Mammary epithelial cell (primary cell): ENCODE measurements at regions not wholly inside any gene's neighbourhood (a gene's known extent, or its start where the extent isn't known, plus 50 kb on each side); places are given as distances from the start of the nearest gene placed in this dataset.

Experiments used
- EZH2 ChIP-seq: IDR thresholded peaks from 2 replicates; pipeline ENCODE4 v1.6.1; 2012; ENCODE audit warnings: low read length, inconsistent platforms, borderline replicate concordance
- TF ChIP-seq, protein P1 (sequence below), 2 donors: IDR thresholded peaks in 1 of 2; conservative IDR thresholded peaks in 1 of 2; 2 replicates each; pipeline ENCODE4 v1.5.1; 2011 to 2012; ENCODE audit warnings: inconsistent platforms in 2 of 2, low read length in 2 of 2, mild to moderate bottlenecking in 2 of 2, control low read depth in 1 of 2, low read depth in 1 of 2; ENCODE audit not compliant: insufficient read depth in 1 of 2; ENCODE audit errors: extremely low read depth in 1 of 2

DNA sequence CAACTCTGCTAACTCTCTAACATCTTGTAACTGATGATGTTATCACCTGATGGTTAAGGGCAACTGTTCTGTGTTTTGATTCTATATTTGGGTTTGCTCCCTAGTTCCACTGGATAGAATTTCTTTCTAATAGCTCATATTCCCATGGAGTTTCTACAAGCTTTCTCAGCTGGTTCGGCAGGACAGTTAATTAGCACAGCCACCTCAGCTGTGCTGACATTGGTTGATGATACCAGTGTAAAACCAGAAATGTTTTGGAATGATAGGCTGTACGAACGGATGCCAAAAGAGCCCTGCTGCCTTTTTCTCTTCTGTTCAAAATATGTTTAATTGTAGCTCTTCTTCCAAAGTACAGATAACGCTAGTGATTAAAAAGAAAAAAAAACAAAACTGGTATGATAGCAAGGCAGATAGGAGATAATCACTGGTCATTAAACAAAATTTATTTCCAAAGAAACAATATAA, 440.5 kb upstream of the ZNF608 start:
- no peak for TF ChIP-seq EZH2
- TF ChIP-seq, protein P1, sequence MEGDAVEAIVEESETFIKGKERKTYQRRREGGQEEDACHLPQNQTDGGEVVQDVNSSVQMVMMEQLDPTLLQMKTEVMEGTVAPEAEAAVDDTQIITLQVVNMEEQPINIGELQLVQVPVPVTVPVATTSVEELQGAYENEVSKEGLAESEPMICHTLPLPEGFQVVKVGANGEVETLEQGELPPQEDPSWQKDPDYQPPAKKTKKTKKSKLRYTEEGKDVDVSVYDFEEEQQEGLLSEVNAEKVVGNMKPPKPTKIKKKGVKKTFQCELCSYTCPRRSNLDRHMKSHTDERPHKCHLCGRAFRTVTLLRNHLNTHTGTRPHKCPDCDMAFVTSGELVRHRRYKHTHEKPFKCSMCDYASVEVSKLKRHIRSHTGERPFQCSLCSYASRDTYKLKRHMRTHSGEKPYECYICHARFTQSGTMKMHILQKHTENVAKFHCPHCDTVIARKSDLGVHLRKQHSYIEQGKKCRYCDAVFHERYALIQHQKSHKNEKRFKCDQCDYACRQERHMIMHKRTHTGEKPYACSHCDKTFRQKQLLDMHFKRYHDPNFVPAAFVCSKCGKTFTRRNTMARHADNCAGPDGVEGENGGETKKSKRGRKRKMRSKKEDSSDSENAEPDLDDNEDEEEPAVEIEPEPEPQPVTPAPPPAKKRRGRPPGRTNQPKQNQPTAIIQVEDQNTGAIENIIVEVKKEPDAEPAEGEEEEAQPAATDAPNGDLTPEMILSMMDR (conservative IDR thresholded peaks at IDR 0.05 in 1 of 2, IDR thresholded peaks at IDR 0.05 in 1 of 2; ENCODE audit: extremely low read depth in 1 of 2, insufficient read depth in 1 of 2, low read depth in 1 of 2, low read length in 2 of 2) = no peak
